Suprapubic skin (tissue), 4 donors: ENCODE measurements at regions not wholly inside any gene's neighbourhood (a gene's known extent, or its start where the extent isn't known, plus 50 kb on each side); places are given as distances from the start of the nearest gene placed in this dataset.

Experiments used
- DNase-seq, 2 donors: peaks; one replicate each; pipeline ENCODE4 v3.0.0-alpha.2; 2019; ENCODE audit warnings: low spot score in 2 of 2
- H3K27ac ChIP-seq: fragments of 200-600 bp; sonication (generic); one replicate; pipeline ENCODE4 v1.5.1; 2019
- H3K27me3 ChIP-seq: fragments of 200-600 bp; sonication (generic); one replicate; pipeline ENCODE4 v1.5.1; 2019
- H3K36me3 ChIP-seq: fragments of 200-600 bp; sonication (generic); one replicate; pipeline ENCODE4 v1.5.1; 2019
- H3K4me1 ChIP-seq: fragments of 200-600 bp; sonication (generic); one replicate; pipeline ENCODE4 v1.5.1; 2019
- H3K4me3 ChIP-seq: fragments of 200-600 bp; sonication (generic); one replicate; pipeline ENCODE4 v1.5.1; 2019; ENCODE audit warnings: mild to moderate bottlenecking
- H3K9me3 ChIP-seq: fragments of 200-600 bp; sonication (generic); one replicate; pipeline ENCODE4 v1.5.1; 2019
- EP300 ChIP-seq: sonication (generic); formaldehyde crosslinking; IDR thresholded peaks from one replicate; pipeline ENCODE4 v1.6.1; 2017; ENCODE audit warnings: antibody characterized with exemption
- POLR2A ChIP-seq, 2 donors: fragments of 450-650 bp; IDR thresholded peaks; one replicate each; pipeline ENCODE4 v1.6.1; 2017; ENCODE audit warnings: antibody characterized with exemption in 2 of 2, mild to moderate bottlenecking in 2 of 2, moderate library complexity in 2 of 2
- POLR2AphosphoS5 ChIP-seq, 3 donors: sonication (generic); formaldehyde crosslinking; IDR thresholded peaks; one replicate each; pipeline ENCODE4 v1.6.1; 2017; ENCODE audit warnings: antibody characterized with exemption in 3 of 3
- WGBS: methylation state at CpG from one replicate; pipeline ENCODE4 v1.1.5; 2018; 5-methylcytosine and 5-hydroxymethylcytosine counted together
- TF ChIP-seq, protein P1 (sequence below), 2 donors: fragments of 200-600 bp in 1 of 2; fragments of 450-650 bp in 1 of 2; sonication (generic) in 1 of 2; IDR thresholded peaks; one replicate each; pipeline ENCODE4 v1.5.1; 2016 to 2019; ENCODE audit warnings: antibody characterized with exemption in 2 of 2, mild to moderate bottlenecking in 1 of 2, moderate library complexity in 1 of 2

DNA sequence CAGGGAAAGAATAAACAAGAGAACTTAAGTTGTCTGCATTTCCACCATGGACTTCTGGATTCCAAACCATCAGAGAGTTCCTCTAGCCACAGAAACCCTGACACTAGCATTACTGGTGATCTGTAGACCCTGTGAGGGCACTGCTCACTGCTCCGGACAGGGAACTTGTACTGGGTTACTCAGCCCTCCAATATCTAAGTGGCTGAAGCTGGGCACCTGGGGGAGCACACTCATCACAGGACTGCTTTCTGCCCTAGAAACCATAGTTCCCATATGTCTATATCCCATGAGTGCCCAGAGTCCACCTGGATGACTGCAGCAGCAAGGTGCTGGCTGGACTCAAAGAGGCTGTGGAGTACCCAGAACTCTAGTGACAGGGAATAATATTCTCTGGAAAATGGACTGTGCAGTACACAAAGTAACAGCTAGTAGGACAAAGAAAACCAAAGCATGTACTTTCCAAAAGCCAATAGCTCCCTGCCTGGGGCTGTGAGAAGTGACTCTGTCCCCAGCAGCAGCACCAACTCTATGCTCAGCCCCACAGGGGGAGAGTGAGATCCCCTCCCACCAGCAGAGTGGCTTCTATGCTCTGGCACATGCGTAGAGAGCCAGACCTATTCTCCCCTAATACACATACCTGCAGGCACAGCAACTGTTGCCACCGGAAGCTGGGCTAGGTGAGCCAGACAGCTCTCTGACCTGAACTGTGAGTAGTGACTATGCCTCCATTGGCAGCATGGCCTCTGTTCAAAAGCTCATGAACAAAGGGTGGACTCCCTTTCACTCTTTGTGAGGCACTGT, 472.9 kb upstream of the FTMT start:
- Histone ChIP-seq H3K27ac (no peak overlapping the region), H3K36me3 (no peaks in the 10 kb centered on the region), H3K4me1 (no peaks in the 10 kb centered on the region), H3K27me3 (no peaks in the 10 kb centered on the region), H3K4me3 (no peak overlapping the region), H3K9me3 (no peaks in the 10 kb centered on the region)
- DNase-seq: no peak
- WGBS: 79% methylated on average over 2 of the region's 3 CpGs
- TF ChIP-seq, protein P1, sequence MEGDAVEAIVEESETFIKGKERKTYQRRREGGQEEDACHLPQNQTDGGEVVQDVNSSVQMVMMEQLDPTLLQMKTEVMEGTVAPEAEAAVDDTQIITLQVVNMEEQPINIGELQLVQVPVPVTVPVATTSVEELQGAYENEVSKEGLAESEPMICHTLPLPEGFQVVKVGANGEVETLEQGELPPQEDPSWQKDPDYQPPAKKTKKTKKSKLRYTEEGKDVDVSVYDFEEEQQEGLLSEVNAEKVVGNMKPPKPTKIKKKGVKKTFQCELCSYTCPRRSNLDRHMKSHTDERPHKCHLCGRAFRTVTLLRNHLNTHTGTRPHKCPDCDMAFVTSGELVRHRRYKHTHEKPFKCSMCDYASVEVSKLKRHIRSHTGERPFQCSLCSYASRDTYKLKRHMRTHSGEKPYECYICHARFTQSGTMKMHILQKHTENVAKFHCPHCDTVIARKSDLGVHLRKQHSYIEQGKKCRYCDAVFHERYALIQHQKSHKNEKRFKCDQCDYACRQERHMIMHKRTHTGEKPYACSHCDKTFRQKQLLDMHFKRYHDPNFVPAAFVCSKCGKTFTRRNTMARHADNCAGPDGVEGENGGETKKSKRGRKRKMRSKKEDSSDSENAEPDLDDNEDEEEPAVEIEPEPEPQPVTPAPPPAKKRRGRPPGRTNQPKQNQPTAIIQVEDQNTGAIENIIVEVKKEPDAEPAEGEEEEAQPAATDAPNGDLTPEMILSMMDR (IDR thresholded peaks at IDR 0.05): no peak

DNA sequence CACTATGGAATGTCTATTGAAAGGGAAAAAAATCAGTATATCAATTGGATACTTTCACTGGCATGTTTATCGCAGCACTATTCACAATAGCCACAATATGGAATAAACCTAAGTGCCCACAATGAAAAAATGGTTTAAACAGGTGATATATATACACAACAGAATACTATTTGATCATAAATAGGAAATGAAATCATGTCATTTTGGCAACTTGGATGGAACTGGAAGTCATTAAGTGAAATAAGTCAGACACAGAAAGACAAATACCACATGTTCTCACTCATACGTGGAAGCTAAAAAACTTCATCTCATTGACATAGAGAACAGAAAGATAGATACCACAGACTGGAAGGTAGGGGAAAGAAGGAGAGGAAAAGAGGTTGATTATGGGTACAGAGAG, 471.6 kb upstream of the FTMT start:
- no peaks in the 10 kb centered on the region for H3K36me3 ChIP-seq
- TF ChIP-seq EP300: no peak
- TF ChIP-seq, protein P1 (IDR thresholded peaks at IDR 0.05): no peak
- no peak for TF ChIP-seq POLR2AphosphoS5 (IDR thresholded peaks at IDR 0.05)
- TF ChIP-seq POLR2A (IDR thresholded peaks at IDR 0.05): no peak
- H3K4me1 ChIP-seq: no peaks in the 10 kb centered on the region
- WGBS: 64% methylated on average over 2 of the region's 2 CpGs
- H3K4me3 ChIP-seq: no peak overlapping the region
- DNase-seq: no peak
- H3K27ac ChIP-seq: no peak overlapping the region
- no peaks in the 10 kb centered on the region for H3K27me3 ChIP-seq
- no peaks in the 10 kb centered on the region for H3K9me3 ChIP-seq

DNA sequence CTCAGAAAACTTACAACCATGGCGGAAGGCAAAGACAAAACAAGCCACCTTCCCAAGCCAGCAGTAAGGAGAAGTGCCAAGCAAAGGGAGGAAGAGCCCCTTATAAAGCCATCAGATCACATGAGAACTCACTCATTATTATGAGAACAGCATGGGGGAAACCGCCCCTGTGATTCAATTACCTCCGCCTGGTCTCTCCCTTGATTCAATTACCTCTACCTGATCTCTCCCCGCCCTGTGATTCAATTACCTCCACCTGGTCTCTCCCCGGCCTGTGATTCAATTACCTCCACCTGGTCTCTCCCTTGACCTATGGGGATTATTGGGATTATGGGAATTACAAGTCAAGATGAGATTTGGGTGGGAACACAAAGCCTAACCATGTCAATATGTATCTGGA, 467.3 kb upstream of the FTMT start:
- Histone ChIP-seq H3K36me3 (no peaks in the 10 kb centered on the region), H3K4me1 (no peaks in the 10 kb centered on the region), H3K27me3 (no peaks in the 10 kb centered on the region), H3K27ac (no peak overlapping the region), H3K4me3 (no peak overlapping the region), H3K9me3 (no peaks in the 10 kb centered on the region)
- 84% methylated on average over 5 of the region's 5 CpGs for whole genome bisulfite sequencing
- TF ChIP-seq EP300: no peak
- no peak for TF ChIP-seq POLR2AphosphoS5 (IDR thresholded peaks at IDR 0.05)
- no peak for TF ChIP-seq POLR2A (IDR thresholded peaks at IDR 0.05)
- TF ChIP-seq, protein P1 (IDR thresholded peaks at IDR 0.05): no peak
- DNase-seq: no peak

DNA sequence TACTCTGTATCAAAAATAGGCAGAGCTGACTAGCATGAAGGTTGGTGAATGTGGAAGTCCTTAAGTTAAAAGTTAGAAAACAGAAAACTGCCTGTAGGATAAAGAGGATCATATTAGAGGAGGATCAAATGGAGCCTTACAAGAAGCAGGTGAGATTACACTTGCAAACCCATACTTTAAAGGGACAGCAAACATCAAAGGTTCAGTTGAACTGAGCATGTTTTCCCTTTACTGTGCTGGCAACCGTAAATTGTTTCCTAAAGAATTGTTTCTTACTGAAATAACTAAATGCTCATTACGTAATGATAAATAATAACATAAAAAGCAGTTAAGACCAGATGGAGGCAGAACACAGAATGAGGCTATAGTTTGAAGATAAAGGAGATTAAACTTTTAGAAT, 465.3 kb upstream of the FTMT start:
- H3K27ac ChIP-seq: no peak overlapping the region
- no peaks in the 10 kb centered on the region for H3K4me1 ChIP-seq
- no peak for DNase-seq
- H3K4me3 ChIP-seq: no peak overlapping the region
- no peaks in the 10 kb centered on the region for H3K36me3 ChIP-seq
- no peaks in the 10 kb centered on the region for H3K27me3 ChIP-seq
- 65% methylated on average over 2 of the region's 2 CpGs for WGBS
- no peak for TF ChIP-seq EP300
- no peak for TF ChIP-seq POLR2AphosphoS5 (IDR thresholded peaks at IDR 0.05)
- TF ChIP-seq POLR2A (IDR thresholded peaks at IDR 0.05): no peak
- TF ChIP-seq, protein P1 (IDR thresholded peaks at IDR 0.05): no peak
- H3K9me3 ChIP-seq: no peaks in the 10 kb centered on the region

DNA sequence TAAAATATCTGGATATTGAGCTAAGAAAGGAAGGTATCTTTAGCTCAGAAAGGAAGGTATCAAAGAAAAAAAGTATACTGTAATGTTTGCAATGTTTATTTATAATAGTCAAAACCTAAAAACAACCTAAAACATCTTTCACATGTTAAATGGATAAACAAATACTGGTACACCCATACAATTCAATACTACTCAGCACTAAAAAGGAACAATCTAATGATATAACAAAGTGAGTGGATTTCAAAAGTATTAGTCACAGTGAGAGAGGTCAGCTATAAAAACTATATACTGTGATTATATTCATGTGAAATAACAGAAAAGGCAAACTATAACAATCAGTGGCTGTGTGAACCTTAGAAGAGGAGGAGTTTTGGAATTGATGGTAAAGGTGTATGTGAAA, 455.0 kb upstream of the FTMT start:
- no peak overlapping the region for H3K27ac ChIP-seq
- no peak for DNase-seq
- TF ChIP-seq POLR2A (IDR thresholded peaks at IDR 0.05) (no peak), POLR2AphosphoS5 (IDR thresholded peaks at IDR 0.05) (no peak), EP300 (no peak)
- TF ChIP-seq, protein P1 (IDR thresholded peaks at IDR 0.05): no peak
- H3K4me3 ChIP-seq: no peak overlapping the region
- no peaks in the 10 kb centered on the region for H3K36me3 ChIP-seq
- no peaks in the 10 kb centered on the region for H3K9me3 ChIP-seq
- H3K27me3 ChIP-seq: no peaks in the 10 kb centered on the region
- no peaks in the 10 kb centered on the region for H3K4me1 ChIP-seq
